AG08395 (cell line): ENCODE measurements at regions not wholly inside any gene's neighbourhood (a gene's known extent, or its start where the extent isn't known, plus 50 kb on each side); places are given as distances from the start of the nearest gene placed in this dataset.
"Not testable (repeated sequence)": the region's sequence is repeated elsewhere in the genome, so short reads cannot be mapped to it uniquely, and the experiment has no call there.

Source experiments
- DNase-seq: peaks from one replicate; pipeline ENCODE4 v3.0.0; 2012; ENCODE audit warnings: mixed read lengths, low spot score

GRCh38 chr3:8356066-8356465 is 145.6 kb upstream of the LMCD1 start:
- not testable (repeated sequence) for DNase-seq

- no peak for DNase-seq
Observed at GRCh38 chr3:8357859-8358258, 143.8 kb upstream of the LMCD1 start.

- no peak for DNase-seq
Observed at GRCh38 chr3:8359133-8359532, 142.5 kb upstream of the LMCD1 start.

- no peak for DNase-seq
Observed at GRCh38 chr3:8363200-8363599, 138.4 kb upstream of the LMCD1 start.

GRCh38 chr3:8365541-8365940 is 136.1 kb upstream of the LMCD1 start:
- no peak for DNase-seq

GRCh38 chr3:8366219-8366810 is 135.3 kb upstream of the LMCD1 start:
- no peak for DNase-seq

GRCh38 chr3:8368598-8368997 is 133.0 kb upstream of the LMCD1 start:
- no peak for DNase-seq

GRCh38 chr3:8369638-8370037 is 132.0 kb upstream of the LMCD1 start:
- DNase-seq = no peak

GRCh38 chr3:8371085-8371551 is 130.5 kb upstream of the LMCD1 start:
- peak; percentile 80 for DNase-seq

GRCh38 chr3:8371960-8372463 is 129.6 kb upstream of the LMCD1 start:
- no peak for DNase-seq

GRCh38 chr3:8380904-8381704 is 120.5 kb upstream of the LMCD1 start:
- no peak for DNase-seq

- DNase-seq = peak; percentile 30
Observed at GRCh38 chr3:8385848-8386620, 115.6 kb upstream of the LMCD1 start.

- peak; percentile 7 for DNase-seq
Observed at GRCh38 chr3:8387571-8387970, 114.1 kb upstream of the LMCD1 start.

- no peak for DNase-seq
Observed at GRCh38 chr3:8399686-8400085, 101.9 kb upstream of the LMCD1 start.

- DNase-seq = no peak
Observed at GRCh38 chr3:8400911-8401310, 100.7 kb upstream of the LMCD1 start.

GRCh38 chr3:8403996-8404395 is 97.6 kb upstream of the LMCD1 start:
- DNase-seq = no peak

GRCh38 chr3:8405144-8405543 is 96.5 kb upstream of the LMCD1 start:
- no peak for DNase-seq

- no peak for DNase-seq
Observed at GRCh38 chr3:8406479-8406878, 95.1 kb upstream of the LMCD1 start.

- no peak for DNase-seq
Observed at GRCh38 chr3:8413337-8413926, 88.2 kb upstream of the LMCD1 start.

GRCh38 chr3:8416965-8417364 is 84.7 kb upstream of the LMCD1 start:
- DNase-seq = no peak

GRCh38 chr3:8420612-8421011 is 81.0 kb upstream of the LMCD1 start:
- no peak for DNase-seq

GRCh38 chr3:8421267-8421666 is 80.4 kb upstream of the LMCD1 start:
- DNase-seq = no peak
